UCSD-AML1 (cell line): ENCODE measurements at regions not wholly inside any gene's neighbourhood (a gene's known extent, or its start where the extent isn't known, plus 50 kb on each side); places are given as distances from the start of the nearest gene placed in this dataset.

Experiments
- DNase-seq: peaks from one replicate; lab custom pipeline; 2025; ENCODE audit not compliant: unreplicated experiment; lab: John Stamatoyannopoulos, UW

DNA sequence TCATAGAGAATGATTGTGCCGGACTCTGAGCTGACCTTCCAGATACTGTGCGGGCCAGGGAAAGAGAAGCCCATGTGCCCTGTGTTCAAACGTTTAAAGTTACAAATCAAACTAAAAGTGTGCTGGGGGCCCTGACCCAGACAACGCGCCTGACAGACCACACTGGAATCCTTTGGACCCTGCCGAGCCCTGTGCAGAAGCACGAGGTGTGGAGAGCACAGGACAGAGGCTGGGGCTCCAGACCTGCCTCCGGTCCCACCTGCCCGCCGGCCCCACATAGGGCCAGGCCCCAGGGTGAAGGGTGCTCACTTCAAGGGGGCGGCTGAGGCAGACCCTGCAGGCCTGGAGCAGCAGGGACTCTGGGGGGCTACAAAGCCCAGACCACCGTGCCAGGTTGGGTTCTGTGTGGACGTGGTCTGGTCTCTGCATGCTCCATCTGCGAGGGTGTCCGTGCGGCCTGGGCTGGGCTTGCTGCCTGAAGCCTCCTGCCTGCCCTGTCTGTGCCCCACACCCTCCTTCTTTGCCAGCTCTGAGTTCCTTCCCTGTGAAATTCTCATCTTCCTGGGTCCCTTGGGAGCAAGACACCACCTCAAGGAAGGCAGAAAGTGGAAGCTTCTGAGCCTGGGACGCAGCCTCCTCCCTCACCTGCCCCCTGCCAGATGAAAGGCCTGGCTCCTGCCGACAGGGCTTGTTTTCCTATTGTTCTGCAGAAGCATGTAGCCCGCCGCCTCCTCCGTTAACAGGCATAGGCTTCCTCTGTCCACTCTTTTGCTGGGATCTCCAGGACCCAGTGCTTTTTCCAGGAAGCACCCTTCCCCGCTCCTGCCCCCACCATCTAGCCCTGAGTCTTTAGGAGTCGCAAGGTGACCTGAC, 186.2 kb downstream of the ERMARD start:
- DNase-seq: no peak

DNA sequence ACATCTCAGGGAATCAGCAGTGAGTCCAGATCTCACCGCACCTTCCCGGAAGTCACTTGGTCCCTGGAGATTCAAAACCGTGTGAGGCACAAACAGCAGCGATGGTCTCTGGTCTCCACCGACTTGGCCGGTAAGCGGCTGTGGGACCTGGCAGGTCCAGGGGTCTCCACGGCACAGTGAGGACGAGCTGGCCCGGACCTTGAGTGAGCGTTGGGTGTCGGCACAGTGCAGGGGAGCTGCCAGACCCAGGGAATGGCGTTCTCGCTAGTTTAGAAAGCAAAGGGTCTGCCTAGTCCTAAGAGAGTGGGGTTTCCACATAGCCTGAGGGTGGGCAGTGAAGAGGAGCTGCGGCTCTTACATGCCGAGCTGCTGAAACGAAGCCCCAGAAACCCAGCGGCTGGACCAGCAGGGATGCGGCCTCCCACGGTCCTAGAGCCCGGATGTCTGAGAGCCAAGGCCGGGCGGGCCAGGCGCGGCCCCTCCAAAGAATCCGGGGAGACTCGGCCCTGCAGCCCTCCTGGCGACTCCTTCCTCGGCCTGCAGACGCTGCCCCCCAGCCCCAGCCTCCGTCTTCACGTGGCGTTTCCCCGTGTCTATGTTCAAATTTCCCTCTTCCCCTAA, 185.0 kb downstream of the ERMARD start:
- DNase-seq: no peak

DNA sequence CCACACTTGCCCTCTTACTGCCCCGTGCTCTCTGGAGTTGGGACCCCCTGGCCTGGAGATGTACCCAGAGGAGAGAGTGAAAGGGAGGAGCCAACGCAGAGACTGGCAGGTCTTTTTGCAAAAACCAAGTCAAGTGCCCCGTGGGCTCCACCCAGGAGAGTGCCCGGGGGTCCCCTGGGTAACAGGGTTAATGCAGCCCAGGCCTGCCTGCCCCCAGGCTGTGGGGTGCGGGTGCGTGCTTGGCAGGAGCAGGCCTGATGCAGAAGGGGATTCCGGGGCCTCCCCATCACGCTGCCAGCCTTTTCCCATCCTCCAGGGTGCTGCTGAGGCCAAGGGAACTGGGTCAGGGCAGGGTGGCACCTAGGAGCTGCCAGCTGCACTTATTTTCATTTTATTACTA, 184.4 kb downstream of the ERMARD start:
- no peak for DNase-seq

DNA sequence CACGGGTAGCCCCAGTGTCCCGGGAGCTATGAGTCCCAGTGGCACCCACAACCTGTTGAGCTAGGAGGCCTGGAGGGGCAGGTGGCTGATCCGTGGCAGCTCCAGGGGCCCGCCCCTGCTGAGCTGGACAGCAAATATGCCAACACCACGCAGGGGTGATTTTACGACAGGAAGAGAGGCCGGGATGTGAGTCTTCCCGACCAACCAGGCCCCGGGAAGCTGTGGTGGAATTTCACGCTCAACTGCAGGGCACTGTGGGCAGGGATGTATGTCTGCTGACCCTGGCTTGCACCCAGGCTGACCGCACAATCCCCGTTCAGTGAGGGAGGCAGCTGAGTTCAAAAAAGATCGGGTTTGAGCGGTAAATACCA, 183.9 kb downstream of the ERMARD start:
- no peak for DNase-seq

DNA sequence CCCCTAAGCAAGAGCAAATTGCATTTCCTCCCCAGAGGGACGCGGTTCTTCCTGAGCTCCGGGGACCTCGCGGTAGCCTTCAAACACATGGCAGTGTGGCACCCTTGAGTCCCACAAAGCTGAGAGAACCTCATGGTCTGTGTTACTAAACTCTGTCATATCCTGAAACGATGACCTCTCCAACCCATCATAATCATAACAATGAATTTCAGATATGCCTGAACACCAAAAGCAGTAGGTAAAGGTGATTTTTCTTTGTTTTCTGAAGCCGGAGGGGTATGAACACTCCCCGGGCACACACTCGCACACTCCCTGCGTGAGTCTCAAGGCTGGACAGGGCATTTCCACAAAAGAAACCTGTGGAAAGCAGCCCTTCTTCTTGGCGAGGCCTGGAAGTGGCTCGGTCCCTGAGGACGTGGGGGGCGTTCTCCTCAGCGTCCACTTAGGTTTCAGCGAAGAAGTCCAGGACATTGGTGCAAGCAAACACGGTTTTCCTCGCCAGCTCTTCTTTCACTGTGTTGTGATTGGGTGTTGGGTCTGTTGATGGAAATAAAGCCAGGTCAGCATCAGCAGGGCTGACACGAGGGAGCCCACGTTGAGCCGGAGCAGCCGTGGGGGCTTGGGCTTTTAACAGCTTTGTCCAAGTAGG, 183.4 kb downstream of the ERMARD start:
- DNase-seq: no peak

DNA sequence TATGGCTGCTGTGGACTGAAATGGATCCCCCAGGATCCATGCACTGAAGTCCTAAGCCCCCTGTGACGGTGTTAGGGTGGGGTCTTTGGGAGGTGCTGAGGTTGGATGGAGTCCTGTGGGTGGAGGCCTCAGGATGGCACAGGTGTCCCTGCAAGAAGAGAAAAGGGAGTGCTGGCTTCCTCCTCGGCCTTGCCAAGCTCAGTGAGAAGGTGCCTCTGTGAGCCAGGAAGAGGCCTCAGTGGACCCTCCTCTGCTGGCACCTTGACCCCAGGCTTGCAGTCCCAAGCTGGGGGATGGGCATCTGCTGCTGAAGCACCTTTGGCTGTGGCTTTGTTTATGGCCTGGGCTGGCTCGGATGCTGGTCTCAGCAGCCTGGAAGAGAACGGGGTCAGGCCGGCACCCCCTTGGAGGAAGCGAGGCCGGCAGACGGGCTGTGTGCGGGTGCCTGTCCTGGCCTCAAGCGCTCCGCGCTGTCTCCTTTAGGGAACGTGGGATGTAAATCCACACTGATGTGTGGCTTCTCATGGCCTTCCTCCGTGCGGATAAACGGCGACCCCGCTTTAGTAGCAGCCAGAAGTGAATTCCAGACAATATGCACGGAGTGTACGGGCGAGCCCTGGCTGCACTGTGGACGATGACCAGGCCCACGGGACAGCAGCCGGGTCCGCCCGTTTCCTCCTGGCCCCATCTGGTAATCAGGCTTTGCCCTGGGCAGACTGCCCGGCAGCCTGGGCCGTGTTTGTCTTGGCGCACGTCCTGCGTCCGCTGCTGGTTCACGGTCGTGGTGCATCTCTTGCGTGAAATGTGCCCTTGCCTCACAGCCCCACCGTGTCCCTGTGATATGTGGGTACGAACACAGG, 182.6 kb downstream of the ERMARD start:
- no peak for DNase-seq

DNA sequence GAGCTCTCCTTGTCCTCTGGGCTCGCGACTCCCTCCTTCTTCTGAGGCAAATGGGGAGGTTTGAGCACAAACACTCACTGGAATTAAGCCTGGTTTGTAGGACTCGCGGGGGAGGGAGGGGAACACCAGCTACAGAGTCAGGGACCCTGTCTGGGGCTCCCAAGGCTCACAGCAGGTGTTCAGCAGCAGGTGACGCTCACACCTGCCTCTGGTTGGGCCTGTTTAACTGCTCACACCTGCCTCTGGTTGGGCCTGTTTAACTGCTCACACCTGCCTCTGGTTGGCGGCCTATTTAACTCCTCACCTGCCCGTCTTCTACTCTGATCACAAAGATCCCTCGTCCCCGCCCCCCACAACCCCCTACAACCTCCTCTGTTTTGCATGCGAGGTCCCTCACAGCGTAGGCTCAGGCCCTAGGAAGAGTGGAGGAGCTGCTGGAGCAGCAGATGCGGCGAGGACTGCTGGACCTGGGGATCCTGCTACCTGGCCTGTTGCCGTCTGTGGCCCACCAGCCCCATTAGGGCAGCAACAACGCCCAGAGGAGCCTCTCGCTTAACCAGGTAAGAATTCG, 181.9 kb downstream of the ERMARD start:
- DNase-seq: no peak

DNA sequence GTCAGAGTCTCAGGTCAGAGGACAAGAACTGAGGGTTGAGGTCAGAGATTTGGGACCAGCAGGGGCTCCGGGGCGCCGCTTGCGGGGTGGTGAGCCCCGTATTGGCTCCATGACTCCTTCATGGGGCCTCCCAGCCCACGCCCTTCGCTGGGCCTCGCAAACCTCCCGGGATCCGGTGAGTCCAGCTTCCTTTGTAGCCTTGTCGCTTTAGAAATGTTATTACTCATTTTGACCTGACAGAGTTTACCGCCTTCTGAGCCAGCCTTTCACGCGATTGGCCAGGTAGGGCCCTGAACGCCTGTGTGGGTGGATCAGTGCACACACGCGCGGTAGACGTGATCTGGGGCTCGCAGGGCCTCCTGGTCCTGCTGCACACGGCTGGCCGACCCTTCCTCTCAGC, 181.1 kb downstream of the ERMARD start:
- DNase-seq: no peak

DNA sequence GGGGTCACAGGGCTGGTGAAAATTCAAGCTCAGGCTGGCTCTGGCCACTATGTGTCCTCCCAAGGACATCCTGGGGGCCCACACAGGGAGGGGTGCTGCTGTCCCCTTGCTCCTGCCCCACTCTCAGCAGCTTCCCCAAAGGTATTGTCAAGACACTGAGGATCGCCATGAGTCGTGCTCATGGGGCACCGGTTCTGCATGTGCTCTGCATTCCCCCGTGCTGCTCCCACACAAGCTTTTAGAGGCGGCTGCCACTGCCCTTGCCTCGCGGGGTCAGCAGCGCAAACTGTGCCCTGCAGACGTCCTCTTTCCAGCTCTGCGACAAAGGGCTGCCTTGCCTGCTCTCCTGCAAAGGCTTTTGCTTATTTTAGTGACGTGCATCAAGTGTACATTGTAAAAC, 179.8 kb downstream of the ERMARD start:
- DNase-seq: no peak

DNA sequence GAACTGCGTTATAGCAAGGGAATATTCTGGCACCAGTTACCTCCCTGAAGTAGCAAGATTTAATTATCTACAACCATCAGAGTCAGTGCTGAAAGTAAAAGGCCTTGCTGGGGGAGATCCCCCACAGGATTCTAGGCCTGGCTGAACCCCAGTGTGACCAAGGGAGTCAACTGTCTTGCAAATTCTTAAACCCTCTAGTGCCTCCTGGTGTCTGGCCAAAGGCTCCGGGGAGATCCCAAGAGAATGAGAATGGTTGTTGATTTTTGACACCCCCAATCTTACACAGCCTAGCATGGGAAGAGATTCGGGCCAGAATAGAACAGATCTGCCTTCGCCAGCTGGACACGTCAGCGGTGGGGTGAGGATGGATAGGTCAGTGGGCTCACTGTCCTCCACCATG, 179.4 kb downstream of the ERMARD start:
- DNase-seq: peak; percentile 26

DNA sequence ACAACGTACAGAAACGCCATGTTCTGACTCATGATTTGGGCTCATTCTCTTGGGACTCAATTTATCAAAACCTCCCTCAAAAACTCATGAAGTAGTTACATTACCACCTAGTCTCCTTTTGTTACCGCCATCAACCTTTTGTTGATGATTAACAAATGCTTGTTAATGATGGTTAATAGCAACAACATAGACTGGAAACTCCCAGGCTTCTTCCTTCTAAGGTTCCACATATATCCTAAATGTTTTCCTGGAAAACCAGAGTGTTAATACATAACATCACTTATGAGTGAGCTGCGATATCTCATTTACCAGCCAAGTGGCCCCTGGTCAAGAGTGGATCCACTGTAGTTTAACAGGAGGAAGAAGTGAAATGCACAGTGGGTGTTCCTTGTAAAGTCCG, 176.3 kb downstream of the ERMARD start:
- no peak for DNase-seq

DNA sequence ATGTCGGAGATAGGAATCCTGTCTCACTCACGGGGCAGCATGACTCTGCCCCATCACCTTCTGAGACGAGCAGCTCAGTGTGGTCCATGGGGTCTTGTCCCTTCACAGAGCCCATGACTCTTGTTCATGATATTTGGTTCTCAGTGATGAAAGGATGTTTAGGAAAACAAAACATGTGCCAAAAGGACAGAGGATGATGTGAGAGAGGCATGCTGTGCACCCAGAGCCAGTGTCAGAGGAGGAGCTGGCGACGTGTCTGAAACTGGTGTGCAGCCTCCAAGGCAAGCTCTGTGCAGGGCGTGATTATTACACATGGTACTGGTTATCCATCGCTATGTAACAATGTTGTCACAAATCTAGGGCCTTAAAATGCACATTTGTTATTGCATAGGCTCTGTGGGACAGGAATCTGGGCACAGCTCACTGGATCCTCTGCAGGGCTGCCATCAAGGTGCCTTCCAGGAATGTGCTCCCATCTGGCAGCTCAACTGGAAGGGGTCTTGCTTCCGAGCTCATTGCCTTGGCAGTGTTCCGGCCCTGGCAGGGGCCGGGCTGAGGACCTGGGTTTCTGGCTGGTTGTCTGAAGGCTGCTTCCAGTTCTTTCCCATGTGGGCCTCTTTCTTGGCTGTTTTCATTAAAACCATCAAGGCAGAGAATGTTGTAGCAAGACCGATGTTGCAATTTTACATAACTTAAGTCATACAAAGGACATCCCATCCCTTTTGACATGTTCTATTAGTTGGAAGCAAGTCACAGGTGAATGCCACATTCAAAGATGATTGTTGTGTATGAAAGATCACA, 175.4 kb downstream of the ERMARD start:
- no peak for DNase-seq

DNA sequence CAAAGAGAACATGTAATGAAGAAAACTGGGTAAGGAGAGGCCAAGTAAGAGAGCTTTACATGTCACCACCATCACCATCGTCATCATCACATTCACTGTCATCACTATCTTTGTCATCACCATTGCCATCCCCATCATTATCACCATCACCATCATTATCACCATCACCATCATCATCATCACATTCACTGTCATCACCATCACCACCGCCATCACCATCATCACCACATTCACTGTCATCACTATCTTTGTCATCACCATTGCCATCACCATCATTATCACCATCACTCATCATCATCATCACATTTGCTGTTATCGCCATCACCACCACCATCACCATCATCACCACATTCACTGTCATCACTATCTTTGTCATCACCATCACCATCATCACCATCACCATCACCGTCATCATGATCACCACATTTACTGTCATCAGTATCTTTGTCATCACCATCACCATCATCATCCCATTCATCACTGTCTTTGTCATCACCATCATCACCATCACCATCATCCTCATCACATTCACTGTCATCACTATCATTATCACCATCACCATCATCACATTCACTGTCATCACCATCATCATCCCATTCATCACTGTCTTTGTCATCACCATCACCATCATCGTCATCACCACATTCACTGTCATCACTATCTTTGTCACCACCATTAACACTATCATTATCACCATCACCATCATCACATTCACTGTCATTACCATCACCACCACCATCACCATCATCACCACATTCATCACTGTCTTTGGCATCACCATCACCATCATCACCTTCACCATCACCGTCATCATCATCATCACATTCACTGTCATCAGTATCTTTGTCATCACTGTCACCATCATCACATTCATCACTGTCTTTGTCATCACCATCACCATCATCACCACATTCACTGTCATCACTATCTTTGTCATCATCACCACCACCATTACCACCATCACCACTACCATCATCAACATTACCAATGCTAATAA, 172.3 kb downstream of the ERMARD start:
- DNase-seq: no peak

DNA sequence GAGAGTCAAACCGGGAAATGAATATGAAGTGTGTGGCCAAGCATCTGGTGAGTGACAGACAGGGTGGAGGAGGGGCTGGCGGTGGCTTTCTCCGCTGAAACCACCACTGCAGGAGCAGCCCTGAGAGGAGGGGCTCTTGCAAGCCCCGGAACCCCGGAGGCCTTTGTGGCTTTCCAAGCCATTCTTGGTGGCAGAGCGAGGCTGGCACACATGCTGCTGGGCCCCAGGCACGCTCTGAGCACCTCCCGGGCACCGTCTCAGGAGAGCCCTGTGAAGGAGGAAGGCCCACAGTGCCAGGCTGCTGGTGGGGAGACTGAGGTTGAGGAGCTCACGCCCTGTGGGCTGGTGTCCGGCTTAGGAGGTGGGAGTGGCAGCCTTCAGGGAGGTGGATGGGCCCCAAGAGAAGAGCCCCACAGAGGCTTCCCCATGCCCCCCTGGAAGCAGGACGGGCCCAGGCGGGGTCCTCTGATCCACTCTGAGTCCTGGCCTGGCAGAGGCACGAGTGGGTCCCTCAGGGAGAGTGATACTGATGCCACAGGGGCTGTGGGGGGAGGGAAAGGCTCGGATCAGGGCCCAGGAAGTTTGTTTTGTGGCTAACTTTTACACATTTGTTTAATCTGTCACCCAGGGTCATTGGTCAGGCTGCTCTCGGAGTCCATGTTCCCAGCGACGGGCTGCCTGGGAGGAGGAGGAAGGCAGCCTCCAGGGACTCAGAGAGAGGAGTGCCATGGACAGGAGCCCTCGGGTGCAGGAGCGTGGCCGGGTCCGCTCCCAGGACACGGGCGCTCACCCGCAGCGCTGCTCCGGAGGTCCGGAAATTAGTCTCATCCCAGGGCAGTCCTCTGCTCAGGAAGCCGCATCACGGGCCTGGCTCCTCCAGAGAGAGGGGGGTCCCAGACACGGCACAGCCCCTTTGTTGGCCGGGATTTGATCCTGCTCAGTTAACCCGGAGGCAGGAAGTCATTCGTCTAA, 170.7 kb downstream of the ERMARD start:
- peak; percentile 30 for DNase-seq

DNA sequence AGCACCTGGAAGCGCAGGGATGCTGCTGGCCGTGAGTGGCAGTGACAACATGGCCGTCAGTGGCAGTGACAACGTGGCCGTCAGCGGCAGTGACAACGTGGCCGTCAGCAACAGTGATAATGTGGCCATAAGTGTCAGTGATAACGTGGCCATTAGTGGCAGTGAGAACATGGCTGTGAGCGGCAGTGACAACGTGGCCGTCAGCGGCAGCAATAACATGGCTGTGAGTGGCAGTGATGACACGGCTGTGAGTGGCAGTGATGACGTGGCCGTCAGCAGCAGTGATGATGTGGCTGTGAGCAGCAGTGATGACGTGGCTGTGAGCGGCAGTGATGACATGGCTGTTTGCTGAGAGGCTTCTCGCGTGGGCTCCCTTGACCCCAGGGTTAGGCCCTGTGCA, 169.8 kb downstream of the ERMARD start:
- DNase-seq: no peak

DNA sequence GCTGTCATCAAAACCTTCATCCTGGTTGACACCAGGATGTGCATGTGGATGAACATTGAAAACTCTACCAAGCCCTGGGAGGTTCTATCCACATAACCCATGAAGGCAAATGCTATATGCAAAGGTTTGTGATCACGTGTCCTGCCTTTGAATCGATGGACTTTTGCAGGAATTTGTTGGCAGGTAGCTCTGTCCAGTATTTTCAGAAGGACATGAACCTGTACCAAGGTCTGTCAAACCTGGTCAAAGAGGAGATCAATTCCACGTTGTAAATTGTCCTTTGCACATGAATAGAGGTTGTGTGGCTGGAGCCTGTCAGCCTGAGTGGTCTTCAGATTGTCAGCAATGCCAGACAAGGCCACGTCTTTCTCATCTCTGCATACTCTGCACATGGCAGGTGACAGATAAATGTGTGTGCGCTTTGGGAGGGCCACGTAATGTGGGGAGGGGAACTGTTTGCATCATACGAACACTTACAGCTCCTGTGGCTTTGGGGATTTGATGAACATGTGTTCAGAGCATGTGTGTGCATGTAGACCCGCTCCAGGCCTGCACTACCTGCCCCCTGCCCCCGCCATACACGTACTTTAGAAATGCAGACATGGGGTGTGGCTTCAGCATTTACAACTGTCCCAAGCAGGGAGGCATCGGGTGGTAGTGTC, 169.1 kb downstream of the ERMARD start:
- DNase-seq: no peak

DNA sequence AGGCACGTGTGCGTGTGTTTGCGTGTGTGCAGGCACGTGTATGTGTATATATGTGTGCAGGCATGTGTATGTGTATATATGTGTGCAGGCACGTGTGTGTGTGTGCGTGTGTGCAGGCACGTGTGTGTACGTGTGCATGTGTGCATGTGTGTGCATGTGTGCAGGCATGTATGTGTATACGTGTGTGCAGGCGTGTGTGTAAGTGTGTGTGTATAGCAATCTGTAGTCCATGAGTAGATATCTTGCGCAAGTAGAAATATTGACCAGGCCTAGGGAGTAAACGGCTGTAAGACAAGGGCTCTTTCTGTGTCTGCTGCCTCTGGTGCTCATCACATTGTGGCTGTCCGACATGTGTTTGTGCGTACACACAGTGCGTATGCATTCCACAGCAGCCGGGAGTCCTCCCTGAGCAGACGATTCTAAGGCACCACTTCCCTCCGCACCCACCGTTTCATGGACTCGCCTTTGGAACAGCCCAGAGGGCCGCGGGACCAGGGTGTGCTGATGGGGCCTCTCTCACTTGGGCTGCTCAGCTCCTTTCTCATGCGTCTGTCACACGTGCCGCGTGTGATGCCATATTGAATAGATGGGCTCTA, 167.6 kb downstream of the ERMARD start:
- no peak for DNase-seq
